Activated CD4-positive, alpha-beta T cell treated with anti-CD3 and anti-CD28 coated beads, Interleukin-10, Interleukin-2, amounts not matched to agents 100 ng/mL and 50 ng/mL, durations not matched to agents 16 hours and 8 hours (primary cell): ENCODE measurements at regions not wholly inside any gene's neighbourhood (a gene's known extent, or its start where the extent isn't known, plus 50 kb on each side); places are given as distances from the start of the nearest gene placed in this dataset.
A peak's percentile ranks its signal among the peaks of the same experiment; 100 is the strongest.
"Not testable (repeated sequence)": the region's sequence is repeated elsewhere in the genome, so short reads cannot be mapped to it uniquely, and the experiment has no call there.

ENCODE experiments used
- DNase-seq: peaks from one replicate; pipeline ENCODE4 v3.0.0-alpha.2; 2020

DNA sequence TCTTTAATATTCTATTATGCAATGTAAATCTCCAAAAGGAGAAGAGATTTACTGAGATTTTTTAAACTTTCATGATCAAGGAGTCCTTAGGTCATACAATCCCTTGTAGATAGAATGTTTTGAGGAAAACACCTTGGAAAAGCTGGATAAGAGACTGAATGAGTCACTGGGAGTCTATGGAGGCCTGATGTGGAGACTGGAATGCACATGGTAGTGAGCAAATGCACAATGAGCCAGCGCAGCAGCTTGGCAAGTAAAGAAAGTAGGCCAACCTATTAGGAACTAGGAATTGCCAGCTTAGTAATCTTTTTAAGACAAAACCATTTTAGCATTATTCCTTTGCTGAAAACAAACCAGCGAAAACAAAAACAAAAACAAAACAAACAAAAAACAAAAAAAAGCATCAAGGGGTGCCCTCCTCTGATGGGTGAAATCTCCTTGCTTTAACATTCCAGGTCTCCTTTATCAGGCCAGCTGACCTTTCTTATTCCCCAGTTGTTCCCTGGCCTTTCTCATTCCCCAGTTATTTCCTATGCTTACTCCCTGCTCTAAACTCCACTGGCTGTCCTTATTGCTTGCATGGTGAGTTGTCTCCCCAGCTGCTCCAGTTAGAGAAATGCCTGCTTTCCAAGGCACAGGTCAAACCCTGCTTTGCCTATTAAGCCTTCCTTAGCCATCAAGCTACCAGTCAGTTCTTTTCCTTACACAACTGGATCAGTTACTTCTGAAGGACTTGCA, 135.8 kb downstream of the PLCE1 start:
- no peak for DNase-seq

DNA sequence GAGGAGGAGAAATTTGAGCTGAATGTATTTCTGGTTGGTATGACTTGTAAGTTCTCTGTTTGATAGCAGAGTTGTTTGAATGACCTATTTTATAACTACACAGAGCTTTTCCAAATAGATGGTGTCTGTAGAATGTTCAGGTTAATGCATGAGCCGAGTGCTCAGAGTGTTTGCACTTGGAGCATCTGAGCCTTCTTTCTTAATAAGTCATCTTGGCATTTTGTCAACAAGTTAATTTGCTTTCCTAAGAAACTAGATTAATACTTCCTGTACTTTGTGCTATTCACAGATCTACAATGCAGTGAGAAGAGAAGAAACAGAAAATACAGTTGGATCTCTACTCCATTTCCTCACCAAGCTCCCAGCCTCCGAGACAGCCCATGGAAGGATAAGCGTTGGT, 138.2 kb downstream of the PLCE1 start:
- DNase-seq, result no peak

DNA sequence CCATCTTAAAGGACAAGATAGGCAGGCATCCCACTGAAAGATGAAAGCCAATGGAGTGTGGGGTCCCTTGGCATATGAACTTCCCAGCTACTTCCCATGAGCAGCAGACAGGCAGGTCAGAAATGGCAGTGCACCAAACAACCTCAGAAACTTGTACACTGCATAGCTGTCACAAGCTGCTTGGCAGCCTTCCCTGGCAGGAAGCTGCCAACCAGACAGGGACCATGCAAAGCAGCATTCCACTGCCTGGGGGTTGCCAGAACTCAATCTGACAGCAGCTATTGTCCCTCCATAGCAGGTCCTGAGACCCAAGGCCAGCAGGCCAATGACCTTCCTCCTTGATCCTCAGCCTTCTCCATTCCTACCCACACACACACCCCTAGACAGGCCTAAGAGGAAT, 139.5 kb downstream of the PLCE1 start:
- DNase-seq, result no peak

DNA sequence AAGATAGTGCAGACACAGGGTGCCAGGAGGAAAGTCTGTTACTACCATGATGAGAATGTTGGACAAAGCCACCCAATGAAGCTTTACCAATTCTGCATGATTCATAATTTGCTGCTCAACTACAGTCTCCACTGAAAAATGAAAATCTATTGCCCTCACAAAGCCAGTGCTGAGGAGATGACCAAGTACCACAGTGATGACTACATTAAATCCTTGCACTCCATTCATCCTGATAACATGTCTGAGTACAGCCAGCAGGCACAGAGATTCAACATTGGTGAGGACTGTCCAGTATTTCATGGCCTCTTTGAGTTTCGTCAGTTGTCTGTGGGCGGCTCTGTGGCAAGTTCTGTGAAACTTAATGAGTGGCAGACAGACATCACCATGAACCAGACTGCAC, 144.0 kb downstream of the PLCE1 start:
- DNase-seq, result no peak

DNA sequence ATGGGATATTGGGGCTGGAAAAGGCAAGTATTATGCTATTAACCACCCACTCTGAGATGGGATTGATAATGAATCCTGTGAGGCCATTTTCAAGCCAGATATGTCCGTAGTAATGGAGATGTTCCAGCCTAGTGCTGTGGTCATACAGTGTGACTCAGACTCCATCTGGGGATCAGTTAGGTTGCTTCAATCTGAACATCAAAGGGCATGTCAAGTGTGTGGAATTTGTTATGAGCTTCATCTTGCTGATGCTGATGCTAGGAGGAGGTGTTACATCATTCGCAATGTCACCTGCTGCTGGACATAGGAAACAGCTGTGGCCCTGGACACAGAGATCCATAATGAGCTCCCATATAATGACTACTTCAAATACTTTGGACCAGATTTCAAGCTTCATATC, 144.7 kb downstream of the PLCE1 start:
- DNase-seq, result no peak

DNA sequence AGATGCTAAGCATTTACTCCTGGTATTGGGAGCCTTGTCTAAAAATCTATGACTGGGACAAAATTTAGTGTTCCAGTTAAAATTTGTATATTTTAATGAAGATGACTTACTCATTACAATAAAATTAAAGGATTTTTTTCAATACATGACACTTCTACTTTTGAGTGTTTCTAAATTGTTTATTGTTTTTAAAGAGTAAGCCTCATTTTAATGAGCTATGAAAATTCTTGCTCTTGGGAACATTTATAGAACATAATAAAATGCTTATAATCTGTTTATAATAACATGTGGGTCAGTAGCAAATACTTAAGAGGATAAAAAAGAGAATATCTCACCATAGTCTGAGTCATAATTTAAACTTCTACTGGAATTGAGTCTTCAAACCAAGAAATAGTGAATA, 149.5 kb downstream of the PLCE1 start:
- no peak for DNase-seq

DNA sequence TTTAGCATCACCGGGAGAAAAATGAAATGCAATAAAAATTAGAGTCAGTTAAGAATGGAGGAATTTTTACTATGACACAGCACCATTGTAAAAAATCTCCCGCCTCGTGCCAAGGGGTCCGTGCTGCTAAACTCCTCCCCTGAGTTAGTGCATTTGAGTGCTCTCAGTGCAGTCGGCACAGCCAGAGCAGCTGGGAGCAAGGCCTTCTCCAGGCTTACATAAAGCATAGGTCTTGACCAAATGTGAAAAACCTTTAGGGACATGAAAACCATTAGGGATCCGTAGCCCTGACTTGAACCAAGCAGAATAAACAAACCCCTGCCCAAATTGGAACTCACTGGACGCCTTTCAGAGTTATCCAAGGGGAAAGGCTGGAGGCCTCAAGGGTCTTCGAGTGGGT, 152.6 kb downstream of the PLCE1 start:
- no peak for DNase-seq

DNA sequence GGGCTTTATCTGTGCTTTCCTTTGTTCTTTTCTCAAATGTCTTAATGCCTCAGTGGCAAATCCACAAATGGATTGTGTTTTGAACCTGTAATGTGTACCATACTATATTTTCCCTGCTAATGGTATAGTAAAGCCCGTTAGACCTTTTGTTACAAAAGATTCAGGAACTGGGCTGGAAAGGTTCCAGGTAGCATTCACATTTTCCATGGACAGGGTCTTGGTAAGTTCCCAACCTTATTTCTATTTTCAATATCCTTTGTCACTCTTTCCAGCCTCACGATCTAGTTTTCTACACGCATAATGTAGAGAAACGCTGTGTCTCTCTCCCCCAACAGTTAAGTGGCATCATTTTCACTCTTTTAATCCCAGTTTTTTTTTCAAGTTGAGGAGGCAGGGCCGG, 153.0 kb downstream of the PLCE1 start:
- DNase-seq, result no peak

DNA sequence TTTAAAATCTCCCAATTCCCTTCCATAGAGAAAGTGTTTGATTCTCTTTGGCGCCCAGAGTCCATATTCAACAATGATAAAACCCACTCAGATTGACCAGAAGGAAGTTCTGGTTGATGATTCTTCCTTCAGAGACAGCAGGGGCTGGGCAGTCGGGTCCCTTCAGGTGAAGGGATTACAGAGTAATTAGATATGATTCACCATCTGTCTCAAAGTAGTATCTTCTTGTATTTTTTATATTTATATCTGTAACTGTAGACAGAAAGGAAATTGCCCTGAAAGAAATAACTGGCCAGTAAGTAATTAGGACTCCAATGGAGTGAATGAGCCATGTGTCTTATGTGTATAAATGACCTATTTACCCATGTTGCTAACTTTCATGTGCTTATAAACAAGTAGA, 156.0 kb downstream of the PLCE1 start:
- DNase-seq, result no peak

DNA sequence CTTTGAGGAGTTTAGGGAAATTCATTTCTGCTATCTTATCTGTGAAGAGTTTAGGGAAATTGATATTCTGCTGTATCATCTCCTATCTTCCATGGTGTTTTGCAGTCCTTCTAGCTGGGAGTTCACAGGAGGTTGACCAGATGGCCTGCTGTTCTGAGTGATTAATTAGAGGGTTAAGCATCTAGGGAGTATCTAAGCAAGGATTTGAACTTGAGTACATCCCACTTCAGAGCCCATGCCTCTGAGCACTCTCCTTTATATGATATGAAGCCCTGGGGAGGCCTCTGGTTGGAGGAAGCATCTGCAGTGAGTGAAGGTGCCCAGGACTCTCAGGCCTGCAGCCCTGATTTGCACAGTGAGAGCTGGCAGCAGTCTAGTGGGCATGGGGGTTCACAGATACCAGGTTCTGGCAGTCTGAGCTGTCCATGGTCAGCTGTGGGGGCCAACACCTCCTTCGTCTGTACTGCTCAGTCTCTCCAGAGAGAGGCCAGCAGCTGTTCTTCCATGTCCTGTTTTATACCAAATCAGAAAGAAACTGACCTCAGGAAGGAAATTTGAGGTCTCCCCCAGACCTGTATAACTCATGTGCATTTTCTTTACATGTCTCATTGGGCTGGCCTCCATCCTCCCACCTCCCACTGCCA, 156.9 kb downstream of the PLCE1 start:
- DNase-seq, result no peak

DNA sequence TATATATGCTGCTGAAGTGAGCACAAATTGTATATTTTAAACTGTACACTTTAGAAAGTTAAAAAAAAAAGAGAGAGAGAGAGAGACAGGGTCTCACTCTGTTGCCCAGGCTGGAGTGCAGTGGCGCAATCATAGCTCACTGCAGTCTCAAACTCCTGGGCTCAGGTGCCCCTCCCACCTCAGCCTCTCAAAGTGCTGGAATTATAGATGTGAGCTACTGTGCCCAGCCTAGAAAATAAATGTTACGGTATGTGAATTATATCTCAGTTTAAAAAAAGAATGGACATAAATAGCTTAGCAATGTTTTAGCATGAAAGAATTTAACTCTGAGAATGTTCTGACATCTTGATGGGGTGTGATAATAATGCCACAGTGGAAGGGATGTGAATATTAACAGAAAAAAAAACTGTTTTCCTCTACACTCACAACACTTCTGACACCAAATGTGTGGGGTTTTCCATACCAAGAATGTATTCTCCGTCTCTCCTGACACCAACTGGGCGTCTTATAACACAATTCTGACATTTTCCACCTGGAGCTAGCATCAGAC, 162.1 kb downstream of the PLCE1 start:
- no peak for DNase-seq

DNA sequence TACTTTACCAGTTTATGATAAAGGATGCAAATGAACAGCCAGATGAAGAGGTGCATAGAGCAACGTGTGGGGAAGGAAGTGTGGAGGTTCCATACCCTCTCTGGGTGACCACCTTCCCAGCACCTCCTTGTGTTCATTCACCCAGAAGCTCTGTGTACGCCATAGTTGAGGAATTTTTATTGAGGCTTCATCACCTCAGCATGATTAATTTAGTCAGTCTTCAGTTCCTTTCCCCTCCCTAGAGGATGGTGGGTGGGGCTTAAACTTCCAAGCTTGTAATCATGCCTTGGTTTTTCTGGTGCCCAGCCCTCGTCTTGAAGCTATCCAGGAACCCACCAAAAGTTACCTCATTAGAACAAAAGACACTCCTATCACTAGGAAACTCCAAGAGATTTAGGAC, 162.7 kb downstream of the PLCE1 start:
- DNase-seq, result no peak

DNA sequence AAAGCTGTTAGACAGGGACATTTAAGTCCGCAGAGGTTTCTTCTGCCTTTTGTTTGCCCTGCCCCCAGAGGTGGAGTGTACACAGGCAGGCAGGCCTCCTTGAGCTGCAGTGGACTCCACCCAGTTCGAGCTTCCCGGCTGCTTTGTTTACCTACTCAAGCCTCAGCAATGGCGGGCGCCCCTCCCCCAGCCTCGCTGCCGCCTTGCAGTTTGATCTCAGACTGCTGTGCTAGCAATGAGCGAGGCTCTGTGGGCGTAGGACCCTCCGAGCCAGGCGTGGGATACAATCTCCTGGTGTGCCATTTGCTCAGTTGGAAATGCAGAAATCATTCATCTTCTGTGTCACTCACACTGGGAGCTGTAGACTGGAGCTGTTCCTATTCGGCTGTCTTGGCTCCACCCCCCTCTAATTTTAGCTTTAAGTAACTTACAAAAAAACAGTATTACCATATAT, 171.5 kb downstream of the PLCE1 start:
- DNase-seq, result not testable (repeated sequence)

DNA sequence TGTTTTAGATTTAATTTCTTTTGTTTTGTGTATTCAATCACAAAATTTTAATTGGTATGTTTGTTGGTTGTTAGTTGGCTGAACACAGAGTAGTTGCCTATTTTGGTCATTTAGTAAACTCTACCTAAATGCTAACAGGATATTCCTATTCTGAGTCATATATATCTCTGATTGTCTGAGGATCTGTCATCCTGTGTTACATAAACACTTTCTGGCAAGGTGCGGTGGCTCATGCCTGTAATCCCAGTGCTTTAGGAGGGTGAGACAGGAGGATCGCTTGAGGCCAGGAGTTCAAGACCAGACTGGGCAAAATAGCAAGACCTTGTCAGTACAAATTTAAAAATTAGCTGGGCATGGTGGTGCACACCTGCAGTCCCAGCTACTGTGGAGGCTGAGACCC, 178.6 kb downstream of the PLCE1 start:
- DNase-seq, result no peak

DNA sequence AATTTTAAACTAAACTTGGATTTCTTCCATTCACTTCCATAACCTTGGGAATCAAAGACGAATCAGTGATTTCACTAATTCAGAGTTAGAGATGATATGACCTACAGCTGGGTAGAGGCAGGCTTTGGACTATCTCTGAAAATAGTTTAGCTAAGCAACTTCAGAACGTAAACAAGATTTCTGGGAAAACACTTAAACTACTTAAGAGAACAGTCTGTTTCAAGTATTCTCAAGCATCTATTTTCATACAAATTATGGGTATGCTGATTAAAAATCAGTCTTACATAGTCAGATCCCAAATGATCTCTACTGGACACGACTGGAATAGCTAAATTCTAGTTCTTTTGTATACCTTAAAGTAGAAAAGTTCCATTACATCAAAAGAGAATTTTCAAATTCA, 179.9 kb downstream of the PLCE1 start:
- no peak for DNase-seq

DNA sequence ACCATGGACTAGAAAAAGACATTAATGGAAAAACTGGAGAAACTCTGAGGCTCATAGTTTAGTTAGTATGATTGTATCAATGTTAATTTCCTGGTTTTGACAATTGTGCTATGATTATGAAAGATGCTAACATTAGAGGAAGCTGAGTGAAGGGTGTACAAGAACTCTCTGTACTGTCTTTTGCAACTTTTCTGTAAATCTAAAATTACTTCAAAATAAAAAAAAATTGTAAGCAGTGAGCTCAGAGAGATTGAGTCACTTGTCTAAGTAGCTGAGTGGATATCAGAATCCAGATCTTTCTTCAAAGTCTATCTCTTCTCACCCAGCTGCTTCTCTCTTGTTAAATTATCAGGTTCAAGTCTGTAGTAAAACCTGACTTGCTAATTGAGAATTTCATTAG, 181.1 kb downstream of the PLCE1 start:
- no peak for DNase-seq

DNA sequence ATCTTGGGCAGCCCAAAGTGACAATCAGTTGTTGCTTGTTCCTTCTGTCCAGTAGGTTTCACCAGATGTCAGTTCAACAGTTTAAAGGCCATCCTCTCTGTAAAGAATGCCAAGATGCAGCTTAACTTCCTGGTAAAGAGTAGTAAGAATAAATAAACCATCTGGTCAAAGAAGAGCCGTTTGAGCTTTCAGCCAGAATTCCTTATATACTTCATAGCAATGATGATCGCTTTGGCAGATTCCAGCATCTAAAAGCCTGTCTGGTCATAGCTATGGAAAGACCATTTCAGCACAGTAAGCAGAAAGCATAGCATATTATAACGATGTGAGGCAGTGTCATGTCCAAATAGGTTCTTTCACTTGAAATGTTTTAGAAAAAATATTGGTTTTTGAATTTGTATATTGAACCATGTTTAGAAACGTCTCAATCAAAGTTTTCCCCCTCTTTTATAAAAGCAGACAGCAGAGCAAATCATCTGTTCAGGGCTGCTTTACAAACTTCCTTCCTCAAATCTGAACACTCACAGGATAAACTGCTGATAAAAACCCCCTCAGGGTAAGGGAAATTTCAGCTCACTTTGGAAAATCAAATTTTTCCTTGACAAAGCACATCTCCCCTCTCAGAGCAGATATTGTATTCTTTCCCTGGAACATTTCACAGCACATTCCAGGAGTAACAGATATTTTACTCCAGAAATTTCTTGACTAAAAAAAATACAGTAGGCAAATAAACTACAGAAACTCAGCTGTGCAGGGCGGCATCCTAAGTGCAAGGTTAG, 184.1 kb downstream of the NOC3L start:
- DNase-seq, result no peak

DNA sequence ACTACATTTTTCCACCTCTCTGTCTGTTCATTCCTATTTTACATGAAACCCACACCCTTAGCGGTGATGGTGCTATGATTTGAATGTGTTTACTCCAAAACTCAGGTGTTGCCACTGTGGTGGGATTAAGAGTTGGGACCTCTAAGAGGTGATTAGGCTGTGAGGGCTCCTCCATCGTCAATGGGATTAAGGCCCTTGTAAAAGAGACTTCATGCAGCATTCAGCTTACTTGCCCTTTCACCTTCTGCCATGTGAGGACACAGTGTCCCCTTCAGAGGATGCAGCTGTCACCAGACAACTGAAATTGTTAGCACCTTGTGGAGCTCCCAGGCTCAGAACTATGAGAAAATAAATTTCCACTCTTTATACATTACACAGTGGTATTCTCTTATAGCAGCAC, 182.2 kb downstream of the NOC3L start:
- no peak for DNase-seq

DNA sequence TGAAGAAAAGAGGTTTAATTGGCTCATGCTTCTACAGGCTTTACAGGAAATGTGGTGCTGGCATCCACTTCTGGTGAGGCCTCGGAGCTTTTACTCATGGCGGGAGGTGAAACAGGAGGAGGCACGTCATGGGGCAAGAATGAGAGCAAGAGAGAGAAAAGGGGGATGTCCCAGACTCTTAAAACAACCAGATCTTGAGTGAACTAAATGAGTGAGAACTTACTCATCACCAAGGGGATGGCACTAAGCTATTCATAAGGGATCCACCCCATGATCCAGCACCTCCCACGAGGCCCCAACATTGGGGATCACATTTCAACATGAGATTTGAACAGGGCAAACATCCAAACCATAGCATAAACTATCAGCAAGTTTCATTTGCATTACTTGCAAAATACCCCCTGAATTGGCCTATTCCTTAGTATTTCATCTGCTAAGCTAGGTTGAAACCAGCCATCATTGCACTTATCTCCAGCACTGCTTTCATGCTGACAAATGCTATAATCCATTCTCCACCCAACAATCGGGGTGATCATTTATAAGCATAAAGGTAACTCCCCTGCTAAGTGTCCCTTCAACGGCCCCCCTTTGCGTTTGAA, 179.0 kb downstream of the NOC3L start:
- peak; percentile 27 for DNase-seq

DNA sequence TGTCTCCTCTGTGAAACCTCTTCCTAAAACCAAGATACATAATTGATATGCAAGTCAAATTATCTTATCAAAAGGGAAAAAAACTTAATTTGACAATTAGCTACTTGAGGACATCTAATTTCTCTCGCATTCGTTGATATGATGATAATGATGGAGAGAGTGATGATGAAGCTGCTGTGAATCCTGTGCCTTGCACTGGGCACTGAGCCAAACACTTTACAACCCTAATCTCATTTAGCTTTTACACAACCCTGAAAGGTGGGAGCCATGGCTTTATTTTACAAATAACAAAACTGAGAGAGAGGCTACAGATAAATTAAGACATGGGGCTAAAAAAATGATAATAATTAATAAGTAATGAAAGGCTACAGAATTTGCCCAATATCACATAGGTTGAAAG, 176.0 kb downstream of the NOC3L start:
- DNase-seq, result no peak

DNA sequence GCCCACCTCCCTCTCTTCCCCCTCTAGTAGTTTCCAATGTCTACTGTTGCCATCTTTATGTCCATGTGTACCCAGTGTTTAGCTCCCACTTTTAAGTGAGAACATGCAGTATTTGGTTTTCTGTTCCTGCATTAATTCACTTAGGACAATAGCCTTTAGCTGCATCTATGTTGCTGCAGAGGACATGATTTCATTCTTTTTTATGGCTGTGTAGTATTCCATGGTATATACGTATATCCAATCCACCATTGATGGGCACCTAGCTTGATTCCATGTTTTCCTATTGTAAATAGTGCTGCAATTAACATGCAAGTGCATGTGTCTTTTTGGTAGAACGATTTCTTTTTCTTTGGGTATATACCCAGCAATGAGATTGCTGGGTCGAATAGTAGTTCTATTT, 170.4 kb downstream of the NOC3L start:
- no peak for DNase-seq

DNA sequence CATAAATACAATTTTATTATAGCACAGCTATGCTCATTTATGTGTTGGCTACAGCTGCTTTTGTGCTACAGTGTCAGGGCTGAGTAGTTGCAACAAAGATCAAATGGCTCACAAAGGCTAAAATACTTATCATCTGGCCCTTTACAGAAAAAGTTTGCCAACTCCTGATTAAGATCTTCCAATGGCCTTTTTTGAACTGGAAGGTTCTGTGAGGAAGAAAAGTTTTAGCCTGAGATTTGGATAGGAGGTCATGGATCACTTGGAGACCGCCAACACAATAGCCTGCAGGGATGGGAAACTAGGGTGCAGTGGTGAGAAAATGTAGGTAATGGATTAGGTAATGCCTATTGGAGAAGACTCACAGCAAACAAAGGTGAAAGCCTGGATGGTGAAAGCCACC, 169.8 kb downstream of the NOC3L start:
- no peak for DNase-seq

DNA sequence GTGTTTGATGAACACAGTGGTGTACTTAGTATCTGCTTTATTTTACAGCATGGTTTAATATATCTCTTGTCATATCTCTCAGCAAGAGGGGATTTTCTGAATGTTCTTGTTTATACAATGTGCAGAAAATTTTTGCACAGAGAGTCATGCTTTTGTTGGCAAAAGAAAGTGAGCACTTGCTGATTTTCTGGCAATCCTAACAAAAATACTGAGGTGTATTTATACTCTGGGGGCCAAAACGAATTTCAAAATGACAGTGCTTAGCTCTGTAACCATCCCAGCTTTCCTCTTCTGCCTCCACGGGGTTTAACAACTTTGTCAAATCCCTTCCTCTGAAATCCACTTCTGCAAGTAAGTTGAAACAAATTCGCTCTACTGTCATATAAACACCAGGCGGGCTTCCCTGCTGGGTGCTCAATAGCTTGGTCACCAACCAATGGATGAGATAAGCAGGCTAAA, 169.2 kb downstream of the NOC3L start:
- no peak for DNase-seq
